Hepatic stellate cell (primary cell): ENCODE measurements at regions not wholly inside any gene's neighbourhood (a gene's known extent, or its start where the extent isn't known, plus 50 kb on each side); places are given as distances from the start of the nearest gene placed in this dataset.

ENCODE experiments used
- DNase-seq: peaks from one replicate; pipeline ENCODE4 v3.0.0; 2011; ENCODE audit warnings: low spot score

- no peak for DNase-seq
Measured at GRCh38 chr13:22428188-22428828, 752.5 kb upstream of the SGCG start.

- DNase-seq: no peak
Measured at GRCh38 chr13:22432690-22433089, 748.1 kb upstream of the SGCG start.

- DNase-seq: no peak
Measured at GRCh38 chr13:22447132-22447886, 733.5 kb upstream of the SGCG start.

- no peak for DNase-seq
Measured at GRCh38 chr13:22449251-22449650, 731.5 kb upstream of the SGCG start.

DNA sequence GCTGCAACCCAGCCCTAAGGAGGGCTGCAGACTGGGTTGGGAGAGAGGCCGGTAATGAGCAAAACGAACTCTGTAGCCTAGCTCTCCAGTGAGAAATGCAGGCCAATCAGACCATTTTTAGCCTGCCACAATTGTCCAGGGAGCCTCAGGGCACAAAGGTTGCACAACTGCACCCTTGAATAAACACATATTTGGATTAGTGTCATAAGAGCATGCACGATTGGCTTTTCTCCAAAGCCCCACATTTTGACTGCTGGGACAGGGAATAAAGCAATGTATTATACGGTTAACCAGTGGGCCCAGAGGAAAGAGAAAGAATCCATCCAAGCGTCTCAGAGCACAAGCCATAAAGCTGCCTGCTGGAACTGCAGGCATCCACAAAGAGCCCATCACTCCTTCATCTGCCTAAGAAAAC, 729.4 kb upstream of the SGCG start:
- no peak for DNase-seq

GRCh38 chr13:22454586-22454985, 726.2 kb upstream of the SGCG start:
- no peak for DNase-seq

GRCh38 chr13:22455036-22455435, 725.7 kb upstream of the SGCG start:
- no peak for DNase-seq

DNA sequence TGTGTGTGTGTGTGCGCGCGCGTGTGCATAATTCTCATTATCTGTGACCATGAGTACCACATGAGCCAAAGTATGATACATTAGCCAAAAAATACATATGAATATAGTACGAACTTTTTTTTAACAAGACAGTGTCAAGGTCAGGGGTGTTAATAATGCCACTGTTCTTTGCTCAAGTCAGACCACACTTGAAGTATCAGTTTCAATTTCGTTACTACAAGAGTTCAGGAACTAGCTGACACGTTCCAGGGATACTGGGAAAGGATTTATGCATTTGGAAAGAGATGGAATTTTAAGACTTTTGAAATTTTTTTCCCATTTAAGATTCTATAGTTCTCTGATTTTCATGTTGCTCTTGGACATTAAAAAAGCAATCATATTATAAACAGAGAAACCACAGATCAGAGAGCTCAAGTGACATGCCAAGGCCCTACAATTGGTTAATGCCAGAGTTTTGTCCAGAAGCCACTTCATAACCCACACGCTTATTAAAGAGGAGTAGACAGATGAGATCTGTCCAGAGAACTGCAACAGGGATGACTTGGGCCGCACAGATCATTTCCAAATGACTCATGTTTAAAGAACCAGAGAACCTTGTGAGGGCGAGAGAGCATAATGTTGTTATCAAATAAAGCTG, 718.8 kb upstream of the SGCG start:
- DNase-seq: no peak

- no peak for DNase-seq
Measured at GRCh38 chr13:22463089-22463488, 717.7 kb upstream of the SGCG start.

DNA sequence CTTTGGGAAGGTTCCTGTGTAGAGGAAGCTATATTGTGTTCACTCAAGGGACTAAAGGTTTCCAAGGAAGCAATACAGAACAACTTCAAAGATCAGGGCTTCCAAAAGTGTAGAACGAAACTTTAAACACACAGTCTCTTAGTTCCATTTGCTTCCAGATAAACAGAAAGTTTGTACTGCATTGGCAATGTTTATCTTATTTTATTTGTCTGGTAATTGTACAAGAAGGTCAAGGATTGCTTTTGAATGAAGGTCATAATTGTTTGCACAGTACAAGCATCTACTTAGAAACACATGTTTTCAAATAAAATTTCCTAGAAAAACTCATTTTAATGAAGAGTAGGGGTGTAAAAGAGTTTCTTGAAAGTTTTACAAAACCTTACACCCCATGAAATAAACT, 712.7 kb upstream of the SGCG start:
- DNase-seq: no peak

DNA sequence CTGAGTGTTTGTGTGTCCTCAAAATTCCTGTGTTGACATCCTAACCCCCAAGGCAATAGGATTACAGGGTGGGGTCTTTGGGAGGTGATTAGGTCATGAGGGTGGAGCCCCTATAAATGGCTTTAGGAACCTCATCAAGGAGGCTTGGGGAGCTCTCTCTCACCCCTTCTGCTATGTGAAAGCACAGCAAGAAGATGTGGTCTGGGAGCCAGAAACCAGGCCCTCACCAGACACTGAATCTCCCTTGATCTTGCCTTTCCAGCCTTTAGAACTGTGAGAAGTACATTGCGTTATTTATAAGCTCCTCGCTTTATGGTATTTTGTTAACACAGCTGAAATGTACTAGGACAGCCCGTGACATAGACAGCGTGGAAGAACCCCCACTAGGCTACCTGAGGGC, 712.0 kb upstream of the SGCG start:
- no peak for DNase-seq

- no peak for DNase-seq
Measured at GRCh38 chr13:22469452-22469851, 711.3 kb upstream of the SGCG start.

DNA sequence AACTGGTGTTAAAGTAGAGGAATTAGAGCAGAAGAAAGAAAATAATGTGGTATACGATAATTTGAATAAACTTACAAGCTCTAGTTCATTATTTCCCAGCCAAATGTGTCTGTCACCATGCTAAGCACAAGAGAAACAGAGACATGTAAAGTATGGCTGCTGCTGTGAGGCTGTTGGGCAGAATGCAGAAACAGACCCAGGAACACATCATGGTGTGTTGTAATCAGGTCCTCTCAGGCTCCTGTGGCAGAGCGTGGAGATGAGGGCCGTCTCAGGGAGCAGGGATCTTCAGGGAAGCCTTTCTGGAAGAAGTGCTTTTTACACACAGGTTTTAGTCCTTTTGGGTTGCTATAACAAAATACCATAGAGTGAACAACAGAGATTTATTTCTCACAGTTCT, 710.7 kb upstream of the SGCG start:
- DNase-seq: no peak

- no peak for DNase-seq
Measured at GRCh38 chr13:22482496-22483000, 698.2 kb upstream of the SGCG start.

DNA sequence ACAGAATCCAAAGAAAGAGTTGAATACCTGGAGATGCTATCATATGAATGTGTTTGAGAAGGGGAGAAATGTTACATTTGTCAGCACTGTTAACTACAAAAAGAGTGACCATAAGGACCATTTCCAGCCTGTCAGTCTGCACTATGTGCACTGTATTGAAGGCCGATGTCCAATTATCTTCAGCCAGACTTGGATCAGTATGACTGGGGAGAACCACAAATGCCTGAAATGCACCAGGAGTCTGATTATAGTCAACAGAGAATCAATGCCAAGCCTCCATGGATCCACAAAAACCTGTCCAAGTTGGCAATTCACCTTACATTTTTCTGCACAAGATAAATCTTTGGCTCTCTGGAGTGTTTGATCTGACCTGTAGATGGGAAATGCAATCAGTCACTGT, 697.5 kb upstream of the SGCG start:
- DNase-seq: no peak

GRCh38 chr13:22486490-22486889, 694.3 kb upstream of the SGCG start:
- DNase-seq: no peak

GRCh38 chr13:22487932-22488331, 692.8 kb upstream of the SGCG start:
- no peak for DNase-seq

DNA sequence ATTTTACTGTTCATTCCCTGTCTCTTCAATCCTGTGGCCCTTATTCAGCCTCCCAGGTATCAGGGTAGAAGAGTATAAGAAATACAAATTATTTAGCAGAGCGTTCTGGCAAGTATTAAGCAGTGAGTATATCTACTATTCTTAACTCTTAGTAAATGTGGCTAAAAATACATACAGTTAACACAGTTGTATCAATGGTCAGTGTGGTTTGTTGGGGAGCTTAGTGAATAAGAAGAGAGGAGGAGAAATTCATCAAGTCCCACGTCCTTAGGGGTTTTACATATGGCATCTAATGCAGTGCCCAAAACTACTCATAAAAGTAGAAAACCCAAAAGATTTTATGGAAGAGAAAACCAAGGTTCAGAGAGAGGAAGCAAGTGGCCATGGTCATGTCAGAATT, 691.0 kb upstream of the SGCG start:
- no peak for DNase-seq

GRCh38 chr13:22495819-22496218, 685.0 kb upstream of the SGCG start:
- no peak for DNase-seq

DNA sequence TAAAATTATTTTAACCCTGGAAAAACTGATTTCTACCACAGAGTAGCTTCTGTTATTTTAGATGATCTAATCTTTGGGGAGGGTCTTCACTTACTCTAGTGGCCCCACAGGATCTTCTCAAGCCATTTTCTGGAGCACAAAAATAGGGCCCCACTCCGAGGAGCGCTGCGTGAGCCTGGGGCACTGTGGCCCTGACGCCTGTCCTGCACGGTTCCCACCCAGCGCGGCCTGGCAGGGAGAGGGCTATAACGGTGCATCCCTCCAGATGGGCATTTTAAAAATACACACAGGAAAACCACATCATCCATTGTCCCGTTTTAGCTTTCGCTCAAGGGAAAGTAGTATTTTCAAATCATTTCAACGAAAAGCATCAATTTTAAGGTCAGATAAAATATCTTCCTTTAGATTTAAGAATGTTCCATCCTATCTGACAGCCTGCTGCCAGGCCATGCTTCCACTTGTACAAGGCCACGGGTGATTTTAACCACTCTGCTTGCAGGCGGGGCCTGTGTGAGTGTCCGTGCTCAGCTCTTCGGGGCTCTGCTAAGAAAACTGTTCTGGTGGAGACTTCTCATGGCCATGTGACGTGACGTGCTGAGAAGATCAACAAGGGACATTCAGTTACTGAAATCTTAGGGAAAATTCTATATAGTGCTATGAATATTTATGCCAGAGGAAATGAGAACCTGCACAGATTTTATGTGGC, 683.8 kb upstream of the SGCG start:
- DNase-seq: no peak

DNA sequence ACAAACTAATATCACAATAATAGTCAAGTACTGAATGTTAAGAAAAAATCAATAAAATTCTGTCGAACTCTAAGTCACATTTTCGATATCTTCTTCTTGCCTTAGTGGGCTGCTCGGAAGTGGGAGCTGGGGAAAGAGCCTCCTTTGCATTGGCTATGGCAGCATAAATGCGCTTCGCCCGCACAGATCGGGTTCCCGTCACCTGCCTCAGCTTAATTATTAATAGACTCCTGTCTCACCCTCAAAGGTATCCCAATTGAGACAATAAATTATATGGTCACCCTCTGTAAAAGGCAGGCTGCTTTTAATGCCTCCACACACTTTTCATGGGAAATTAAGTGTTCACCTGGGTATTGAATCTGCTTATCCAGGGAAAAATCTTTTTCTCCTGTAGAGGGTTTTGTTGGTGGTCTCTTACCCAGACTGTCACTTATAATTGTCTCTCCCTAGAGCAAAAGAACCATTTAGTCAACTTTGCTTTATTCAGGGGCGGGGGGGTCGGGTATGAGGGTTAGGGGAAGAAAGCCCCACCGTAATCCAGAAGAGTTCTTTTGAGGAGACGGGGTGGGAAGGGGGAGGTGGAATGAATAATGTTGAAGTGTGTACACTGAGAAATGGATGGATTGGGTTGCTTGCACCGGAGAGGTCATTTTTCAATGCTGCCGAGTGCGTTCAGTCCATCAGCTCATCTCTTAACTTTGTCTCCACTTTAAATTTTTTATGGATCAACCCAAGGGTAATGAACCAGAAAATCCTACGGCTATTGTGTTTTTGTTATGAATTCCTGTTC, 682.6 kb upstream of the SGCG start:
- no peak for DNase-seq

DNA sequence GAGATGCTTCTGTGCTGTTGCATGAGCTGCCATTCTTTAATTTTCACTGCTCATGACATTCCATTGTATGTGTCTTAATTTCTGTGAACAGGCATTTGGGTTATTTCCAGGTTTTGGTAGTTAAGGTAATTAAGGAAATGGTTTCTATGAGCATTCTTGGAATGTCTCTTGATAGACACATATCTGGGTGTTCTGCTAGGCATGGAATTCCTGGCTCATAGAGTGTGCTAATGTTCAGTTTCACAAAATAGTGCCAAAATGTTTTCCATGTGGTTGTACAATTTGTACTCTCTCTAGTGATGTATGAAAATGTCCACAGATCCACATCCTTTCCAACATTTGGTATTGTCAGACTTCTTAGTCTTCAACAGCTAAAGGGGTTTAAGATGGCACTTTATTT, 680.9 kb upstream of the SGCG start:
- DNase-seq: no peak
